Uterus (tissue), 2 donors: ENCODE measurements at regions not wholly inside any gene's neighbourhood (a gene's known extent, or its start where the extent isn't known, plus 50 kb on each side); places are given as distances from the start of the nearest gene placed in this dataset.

ENCODE experiments used
- POLR2A ChIP-seq, 2 donors: fragments of 450-650 bp; IDR thresholded peaks; one replicate each; pipeline ENCODE4 v1.6.1; 2016; ENCODE audit warnings: antibody characterized with exemption in 2 of 2, mild to moderate bottlenecking in 1 of 2, moderate library complexity in 1 of 2
- TF ChIP-seq, protein P1 (sequence below), 4 experiments: fragments of 200-600 bp in 2 of 4; fragments of 450-650 bp in 2 of 4; sonication (generic) in 2 of 4; IDR thresholded peaks; one replicate each; pipeline ENCODE4 v1.5.1; 2016 to 2019; ENCODE audit warnings: antibody characterized with exemption in 4 of 4, mild to moderate bottlenecking in 2 of 4, moderate library complexity in 1 of 4

DNA sequence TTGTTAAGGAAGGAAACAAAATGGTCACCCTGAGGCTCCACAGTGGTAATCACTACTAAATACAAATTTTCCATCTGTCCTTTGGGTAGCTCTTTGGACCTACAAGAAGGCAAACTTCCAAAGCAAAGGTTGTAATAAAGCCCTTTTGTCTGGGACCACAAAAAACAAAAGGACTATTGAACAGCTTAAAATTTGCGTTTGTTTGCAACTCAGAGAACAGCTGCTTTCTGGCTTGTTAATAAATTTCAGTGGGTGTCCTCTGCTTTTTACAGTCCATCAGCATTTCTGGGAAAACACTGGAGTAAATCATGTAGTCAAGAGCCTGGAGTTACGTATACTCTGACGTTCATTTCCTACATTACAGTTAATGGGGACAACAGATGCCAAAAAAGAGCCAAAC is 439.7 kb upstream of the DIAPH2 start:
- TF ChIP-seq, protein P1, sequence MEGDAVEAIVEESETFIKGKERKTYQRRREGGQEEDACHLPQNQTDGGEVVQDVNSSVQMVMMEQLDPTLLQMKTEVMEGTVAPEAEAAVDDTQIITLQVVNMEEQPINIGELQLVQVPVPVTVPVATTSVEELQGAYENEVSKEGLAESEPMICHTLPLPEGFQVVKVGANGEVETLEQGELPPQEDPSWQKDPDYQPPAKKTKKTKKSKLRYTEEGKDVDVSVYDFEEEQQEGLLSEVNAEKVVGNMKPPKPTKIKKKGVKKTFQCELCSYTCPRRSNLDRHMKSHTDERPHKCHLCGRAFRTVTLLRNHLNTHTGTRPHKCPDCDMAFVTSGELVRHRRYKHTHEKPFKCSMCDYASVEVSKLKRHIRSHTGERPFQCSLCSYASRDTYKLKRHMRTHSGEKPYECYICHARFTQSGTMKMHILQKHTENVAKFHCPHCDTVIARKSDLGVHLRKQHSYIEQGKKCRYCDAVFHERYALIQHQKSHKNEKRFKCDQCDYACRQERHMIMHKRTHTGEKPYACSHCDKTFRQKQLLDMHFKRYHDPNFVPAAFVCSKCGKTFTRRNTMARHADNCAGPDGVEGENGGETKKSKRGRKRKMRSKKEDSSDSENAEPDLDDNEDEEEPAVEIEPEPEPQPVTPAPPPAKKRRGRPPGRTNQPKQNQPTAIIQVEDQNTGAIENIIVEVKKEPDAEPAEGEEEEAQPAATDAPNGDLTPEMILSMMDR (IDR thresholded peaks at IDR 0.05) = no peak
- no peak for TF ChIP-seq POLR2A (IDR thresholded peaks at IDR 0.05)
